GM23338 (cell line): ENCODE measurements at regions not wholly inside any gene's neighbourhood (a gene's known extent, or its start where the extent isn't known, plus 50 kb on each side); places are given as distances from the start of the nearest gene placed in this dataset.

ENCODE experiments used
- ATAC-seq: fragments of 200-7000 bp; cut with Tn5 transposase; 3 replicates; pipeline ENCODE4 v1.9.1; 2020
- DNase-seq: peaks from one replicate; pipeline ENCODE4 v3.0.0-alpha.2; 2015; ENCODE audit warnings: low spot score
- H2AFZ ChIP-seq: fragments of 200-600 bp; sonication (generic); 2 replicates; pipeline ENCODE4 v1.8.0; 2016; ENCODE audit warnings: antibody characterized with exemption, mild to moderate bottlenecking, moderate library complexity
- H3F3A ChIP-seq: fragments of 200-600 bp; sonication (generic); replicated peaks from 2 replicates; pipeline ENCODE4 v1.8.0; 2017; ENCODE audit warnings: antibody characterized with exemption, mixed run types, low read depth
- H3K27ac ChIP-seq: fragments of 200-600 bp; sonication (generic); 2 replicates; pipeline ENCODE4 v1.6.1; 2016; ENCODE audit warnings: low read depth
- H3K27me3 ChIP-seq: fragments of 200-600 bp; sonication (generic); 2 replicates; pipeline ENCODE4 v1.8.0; 2016; ENCODE audit warnings: mild to moderate bottlenecking, mixed run types, moderate library complexity; ENCODE audit not compliant: insufficient read depth
- H3K36me3 ChIP-seq: fragments of 200-600 bp; sonication (generic); 2 replicates; pipeline ENCODE4 v1.8.0; 2016; ENCODE audit warnings: mild to moderate bottlenecking; ENCODE audit not compliant: insufficient read depth
- H3K4me1 ChIP-seq: fragments of 200-600 bp; sonication (generic); 2 replicates; pipeline ENCODE4 v1.8.0; 2016; ENCODE audit warnings: mild to moderate bottlenecking, moderate library complexity; ENCODE audit not compliant: insufficient read depth
- H3K4me2 ChIP-seq: fragments of 200-600 bp; sonication (generic); 2 replicates; pipeline ENCODE4 v1.7.1; 2017; ENCODE audit warnings: mixed run types
- H3K4me3 ChIP-seq: fragments of 200-600 bp; sonication (generic); 2 replicates; pipeline ENCODE4 v1.6.1; 2016; ENCODE audit warnings: mixed run types
- H3K79me2 ChIP-seq: fragments of 200-600 bp; sonication (generic); replicated peaks from 2 replicates; pipeline ENCODE4 v1.8.0; 2017; ENCODE audit warnings: mild to moderate bottlenecking; ENCODE audit not compliant: insufficient read depth
- H3K9me2 ChIP-seq: fragments of 200-600 bp; sonication (generic); 2 replicates; pipeline ENCODE4 v1.8.0; 2017; ENCODE audit not compliant: insufficient read depth
- H4K20me1 ChIP-seq: fragments of 200-600 bp; sonication (generic); replicated peaks from 2 replicates; pipeline ENCODE4 v1.8.0; 2017; ENCODE audit warnings: mild to moderate bottlenecking; ENCODE audit not compliant: insufficient read depth
- H3K27ac Mint-ChIP-seq: 2 replicates; pipeline ENCODE4 v1.8.0; 2020; ENCODE audit warnings: inconsistent platforms, mild to moderate bottlenecking, moderate library complexity, mixed read lengths
- H3K27me3 Mint-ChIP-seq: 3 replicates; pipeline ENCODE4 v1.8.0; 2022; ENCODE audit warnings: low read depth, mild to moderate bottlenecking, moderate library complexity, mixed read lengths, inconsistent platforms; ENCODE audit not compliant: insufficient read depth, poor library complexity
- H3K36me3 Mint-ChIP-seq: 3 replicates; pipeline ENCODE4 v1.8.0; 2021; ENCODE audit warnings: low read depth, mild to moderate bottlenecking, inconsistent platforms, moderate library complexity, mixed read lengths
- H3K4me1 Mint-ChIP-seq: 3 replicates; pipeline ENCODE4 v1.8.0; 2020; ENCODE audit warnings: mild to moderate bottlenecking, inconsistent platforms, mixed read lengths
- H3K4me3 Mint-ChIP-seq: 3 replicates; pipeline ENCODE4 v1.8.0; 2021; ENCODE audit warnings: moderate library complexity, mild to moderate bottlenecking, inconsistent platforms, mixed read lengths
- H3K9me3 Mint-ChIP-seq: 3 replicates; pipeline ENCODE4 v1.8.0; 2020; ENCODE audit warnings: moderate library complexity, mild to moderate bottlenecking, inconsistent platforms, mixed read lengths
- EZH2phosphoT487 ChIP-seq: fragments of 200-600 bp; sonication (generic); IDR thresholded peaks from one replicate; pipeline ENCODE4 v1.8.1; 2018; ENCODE audit warnings: antibody characterized with exemption; ENCODE audit not compliant: unreplicated experiment
- JUNB ChIP-seq: IDR thresholded peaks from one replicate; pipeline ENCODE4 v1.6.1; 2016; ENCODE audit warnings: antibody characterized with exemption; ENCODE audit not compliant: unreplicated experiment
- POLR2AphosphoS5 ChIP-seq: IDR thresholded peaks from 2 replicates; pipeline ENCODE4 v1.6.1; 2016; ENCODE audit warnings: antibody characterized with exemption, low read depth
- REST ChIP-seq: IDR thresholded peaks from one replicate; pipeline ENCODE4 v1.6.1; 2018; ENCODE audit warnings: antibody characterized with exemption; ENCODE audit not compliant: unreplicated experiment
- ZNF331 ChIP-seq: fragments of 250-450 bp; sonication (Bioruptor Pico); IDR thresholded peaks from 2 replicates; pipeline ENCODE4 v1.5.0; 2020; ENCODE audit warnings: low read depth, mild to moderate bottlenecking, moderate library complexity
- TF ChIP-seq, protein P1 (sequence below): fragments of 250-450 bp; sonication (Bioruptor Pico); IDR thresholded peaks from 2 replicates; pipeline ENCODE4 v1.5.0; 2020; ENCODE audit warnings: mild to moderate bottlenecking, moderate library complexity
- TF ChIP-seq, protein P2 (sequence below): IDR thresholded peaks from 2 replicates; pipeline ENCODE4 v1.6.1; 2016; ENCODE audit warnings: antibody characterized with exemption

- Histone ChIP-seq H4K20me1 (peaks cover 38% of the 10 kb centered on the region), H3K36me3 (no peaks in the 10 kb centered on the region), H3K27ac (no peak overlapping the region), H3K79me2 (peaks cover 36% of the 10 kb centered on the region), H3K4me2 (no peak overlapping the region), H3K4me1 (0 out of 2 replicates have a peak, but pooled peaks cover 3% of the 10 kb centered on the region), H3K4me3 (no peak overlapping the region), H3K9me2 (no peaks in the 10 kb centered on the region), H3F3A (no peaks in the 10 kb centered on the region), H2AFZ (no peak overlapping the region), H3K27me3 (no peaks in the 10 kb centered on the region)
- Mint-ChIP-seq H3K27me3 (peaks cover 5% of the 10 kb centered on the region), H3K4me1 (peaks cover 15% of the 10 kb centered on the region), H3K36me3 (peaks cover 24% of the 10 kb centered on the region), H3K9me3 (no peaks in the 10 kb centered on the region), H3K4me3 (no peak overlapping the region), H3K27ac (peak overlapping the region; percentile 78; the same call in 1 of the 2 replicates)
- no peak for TF ChIP-seq JUNB
- TF ChIP-seq EZH2phosphoT487: no peak
- ATAC-seq (no peak), DNase-seq (no peak)
Observed at GRCh38 chr12:124484526-124484953, 82.9 kb downstream of the NCOR2 start.

DNA sequence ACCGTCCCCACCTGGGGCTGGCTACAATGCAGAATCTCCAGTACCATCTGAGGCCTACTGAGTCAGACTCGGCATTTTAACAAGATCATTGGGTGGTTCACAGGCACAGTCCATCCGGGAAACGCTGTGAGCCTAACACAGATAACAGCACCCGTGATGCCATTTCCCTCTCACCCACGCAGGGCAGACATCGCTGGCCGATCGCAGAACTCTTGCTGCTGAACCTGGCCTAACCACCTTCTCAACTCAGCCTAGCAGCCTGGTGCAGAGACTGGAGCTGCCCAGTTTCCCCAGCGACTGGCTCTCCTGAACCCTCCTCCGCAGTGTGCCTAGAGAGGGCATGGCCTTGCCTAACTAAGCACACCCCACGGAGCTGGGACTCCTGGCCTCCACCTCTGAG lies 83.3 kb downstream of the NCOR2 start:
- Mint-ChIP-seq H3K4me3 (no peak overlapping the region), H3K27me3 (peaks cover 10% of the 10 kb centered on the region), H3K4me1 (peaks cover 19% of the 10 kb centered on the region), H3K36me3 (peaks cover 29% of the 10 kb centered on the region), H3K27ac (no peak overlapping the region; the same call in 1 of the 2 replicates), H3K9me3 (no peaks in the 10 kb centered on the region)
- H3K4me2 ChIP-seq: no peak overlapping the region
- H3K4me1 ChIP-seq: 0 out of 2 replicates have a peak, but pooled peaks cover 3% of the 10 kb centered on the region
- ATAC-seq (no peak), DNase-seq (no peak)
- peaks cover 31% of the 10 kb centered on the region for H3K79me2 ChIP-seq
- TF ChIP-seq, protein P1, sequence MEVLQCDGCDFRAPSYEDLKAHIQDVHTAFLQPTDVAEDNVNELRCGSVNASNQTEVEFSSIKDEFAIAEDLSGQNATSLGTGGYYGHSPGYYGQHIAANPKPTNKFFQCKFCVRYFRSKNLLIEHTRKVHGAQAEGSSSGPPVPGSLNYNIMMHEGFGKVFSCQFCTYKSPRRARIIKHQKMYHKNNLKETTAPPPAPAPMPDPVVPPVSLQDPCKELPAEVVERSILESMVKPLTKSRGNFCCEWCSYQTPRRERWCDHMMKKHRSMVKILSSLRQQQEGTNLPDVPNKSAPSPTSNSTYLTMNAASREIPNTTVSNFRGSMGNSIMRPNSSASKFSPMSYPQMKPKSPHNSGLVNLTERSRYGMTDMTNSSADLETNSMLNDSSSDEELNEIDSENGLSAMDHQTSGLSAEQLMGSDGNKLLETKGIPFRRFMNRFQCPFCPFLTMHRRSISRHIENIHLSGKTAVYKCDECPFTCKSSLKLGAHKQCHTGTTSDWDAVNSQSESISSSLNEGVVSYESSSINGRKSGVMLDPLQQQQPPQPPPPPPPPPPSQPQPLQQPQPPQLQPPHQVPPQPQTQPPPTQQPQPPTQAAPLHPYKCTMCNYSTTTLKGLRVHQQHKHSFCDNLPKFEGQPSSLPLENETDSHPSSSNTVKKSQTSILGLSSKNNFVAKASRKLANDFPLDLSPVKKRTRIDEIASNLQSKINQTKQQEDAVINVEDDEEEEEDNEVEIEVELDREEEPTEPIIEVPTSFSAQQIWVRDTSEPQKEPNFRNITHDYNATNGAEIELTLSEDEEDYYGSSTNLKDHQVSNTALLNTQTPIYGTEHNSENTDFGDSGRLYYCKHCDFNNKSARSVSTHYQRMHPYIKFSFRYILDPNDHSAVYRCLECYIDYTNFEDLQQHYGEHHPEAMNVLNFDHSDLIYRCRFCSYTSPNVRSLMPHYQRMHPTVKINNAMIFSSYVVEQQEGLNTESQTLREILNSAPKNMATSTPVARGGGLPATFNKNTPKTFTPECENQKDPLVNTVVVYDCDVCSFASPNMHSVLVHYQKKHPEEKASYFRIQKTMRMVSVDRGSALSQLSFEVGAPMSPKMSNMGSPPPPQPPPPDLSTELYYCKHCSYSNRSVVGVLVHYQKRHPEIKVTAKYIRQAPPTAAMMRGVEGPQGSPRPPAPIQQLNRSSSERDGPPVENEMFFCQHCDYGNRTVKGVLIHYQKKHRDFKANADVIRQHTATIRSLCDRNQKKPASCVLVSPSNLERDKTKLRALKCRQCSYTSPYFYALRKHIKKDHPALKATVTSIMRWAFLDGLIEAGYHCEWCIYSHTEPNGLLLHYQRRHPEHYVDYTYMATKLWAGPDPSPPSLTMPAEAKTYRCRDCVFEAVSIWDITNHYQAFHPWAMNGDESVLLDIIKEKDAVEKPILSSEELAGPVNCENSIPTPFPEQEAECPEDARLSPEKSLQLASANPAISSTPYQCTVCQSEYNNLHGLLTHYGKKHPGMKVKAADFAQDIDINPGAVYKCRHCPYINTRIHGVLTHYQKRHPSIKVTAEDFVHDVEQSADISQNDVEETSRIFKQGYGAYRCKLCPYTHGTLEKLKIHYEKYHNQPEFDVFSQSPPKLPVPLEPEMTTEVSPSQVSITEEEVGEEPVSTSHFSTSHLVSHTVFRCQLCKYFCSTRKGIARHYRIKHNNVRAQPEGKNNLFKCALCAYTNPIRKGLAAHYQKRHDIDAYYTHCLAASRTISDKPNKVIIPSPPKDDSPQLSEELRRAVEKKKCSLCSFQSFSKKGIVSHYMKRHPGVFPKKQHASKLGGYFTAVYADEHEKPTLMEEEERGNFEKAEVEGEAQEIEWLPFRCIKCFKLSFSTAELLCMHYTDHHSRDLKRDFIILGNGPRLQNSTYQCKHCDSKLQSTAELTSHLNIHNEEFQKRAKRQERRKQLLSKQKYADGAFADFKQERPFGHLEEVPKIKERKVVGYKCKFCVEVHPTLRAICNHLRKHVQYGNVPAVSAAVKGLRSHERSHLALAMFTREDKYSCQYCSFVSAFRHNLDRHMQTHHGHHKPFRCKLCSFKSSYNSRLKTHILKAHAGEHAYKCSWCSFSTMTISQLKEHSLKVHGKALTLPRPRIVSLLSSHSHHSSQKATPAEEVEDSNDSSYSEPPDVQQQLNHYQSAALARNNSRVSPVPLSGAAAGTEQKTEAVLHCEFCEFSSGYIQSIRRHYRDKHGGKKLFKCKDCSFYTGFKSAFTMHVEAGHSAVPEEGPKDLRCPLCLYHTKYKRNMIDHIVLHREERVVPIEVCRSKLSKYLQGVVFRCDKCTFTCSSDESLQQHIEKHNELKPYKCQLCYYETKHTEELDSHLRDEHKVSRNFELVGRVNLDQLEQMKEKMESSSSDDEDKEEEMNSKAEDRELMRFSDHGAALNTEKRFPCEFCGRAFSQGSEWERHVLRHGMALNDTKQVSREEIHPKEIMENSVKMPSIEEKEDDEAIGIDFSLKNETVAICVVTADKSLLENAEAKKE: no peak
- TF ChIP-seq REST (no peak), ZNF331 (no peak), POLR2AphosphoS5 (no peak)
- TF ChIP-seq, protein P2, sequence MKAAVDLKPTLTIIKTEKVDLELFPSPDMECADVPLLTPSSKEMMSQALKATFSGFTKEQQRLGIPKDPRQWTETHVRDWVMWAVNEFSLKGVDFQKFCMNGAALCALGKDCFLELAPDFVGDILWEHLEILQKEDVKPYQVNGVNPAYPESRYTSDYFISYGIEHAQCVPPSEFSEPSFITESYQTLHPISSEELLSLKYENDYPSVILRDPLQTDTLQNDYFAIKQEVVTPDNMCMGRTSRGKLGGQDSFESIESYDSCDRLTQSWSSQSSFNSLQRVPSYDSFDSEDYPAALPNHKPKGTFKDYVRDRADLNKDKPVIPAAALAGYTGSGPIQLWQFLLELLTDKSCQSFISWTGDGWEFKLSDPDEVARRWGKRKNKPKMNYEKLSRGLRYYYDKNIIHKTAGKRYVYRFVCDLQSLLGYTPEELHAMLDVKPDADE: no peak
- H2AFZ ChIP-seq: no peak overlapping the region
- no peaks in the 10 kb centered on the region for H3K36me3 ChIP-seq
- H3F3A ChIP-seq: no peaks in the 10 kb centered on the region
- no peak overlapping the region for H3K4me3 ChIP-seq
- H3K27me3 ChIP-seq: no peaks in the 10 kb centered on the region
- no peak overlapping the region for H3K27ac ChIP-seq
- peaks cover 34% of the 10 kb centered on the region for H4K20me1 ChIP-seq
- H3K9me2 ChIP-seq: no peaks in the 10 kb centered on the region
